ENCODE measurements at regions not wholly inside any gene's neighbourhood (a gene's known extent, or its start where the extent isn't known, plus 50 kb on each side); places are given as distances from the start of the nearest gene placed in this dataset.
"Not testable (repeated sequence)": the region's sequence is repeated elsewhere in the genome, so short reads cannot be mapped to it uniquely, and the experiment has no call there.

DNA sequence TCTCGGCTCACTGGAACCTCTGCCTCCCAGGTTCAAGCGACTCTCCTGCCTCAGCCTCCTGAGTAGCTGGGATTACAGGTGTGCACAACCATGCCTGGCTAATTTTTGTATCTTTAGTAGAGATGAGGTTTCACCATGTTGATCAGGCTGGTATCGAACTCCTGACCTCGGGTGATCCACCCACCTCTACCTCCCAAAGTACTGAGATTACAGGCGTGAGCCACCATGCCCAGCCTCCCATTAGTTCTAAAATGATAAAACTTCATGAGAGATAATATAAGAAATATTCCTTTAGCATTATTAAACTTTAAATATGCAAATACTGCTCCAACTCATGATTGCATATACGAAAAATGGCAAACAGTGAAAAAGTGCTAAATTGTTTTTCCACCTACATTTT is 793.6 kb upstream of the CDH10 start:
- ATAC-seq (replicated peaks in 6 of 8); H3K4me3 ChIP-seq; H3K4me1 ChIP-seq (replicated peaks in 1 of 2); H3K27ac ChIP-seq; in situ Hi-C loops (cut with MboI; ENCODE audit: low pct_unique_long_range_greater_than_20kb in 2 of 9, low sequenced_read_pairs in 9 of 9, unreplicated experiment in 9 of 9): not testable (repeated sequence)
- 24 to 93% (median 82%) methylated on average over 1 to 6 of the region's 6 CpGs; no CpG with 5 or more reads in 1 of the 10 experiments for WGBS, 10 experiments

DNA sequence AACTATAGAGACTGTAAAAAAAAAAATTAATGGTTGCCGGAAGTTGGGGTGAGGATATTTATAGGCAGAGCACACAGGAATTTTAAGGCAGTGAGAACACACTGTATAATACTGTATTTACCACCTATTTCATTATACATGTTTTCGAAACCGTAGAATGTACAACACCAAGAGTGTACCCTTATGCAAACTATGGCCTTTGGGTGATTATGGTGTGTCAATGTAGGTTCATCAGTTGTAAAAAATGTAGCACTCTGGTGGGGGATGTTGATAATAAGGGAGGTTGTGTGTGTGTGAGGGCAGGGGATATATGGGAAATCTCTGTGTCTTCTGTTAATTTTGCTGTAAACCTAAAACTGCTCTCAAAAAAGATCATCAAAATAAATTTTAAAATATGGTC is 791.7 kb upstream of the CDH10 start:
- Histone ChIP-seq H3K4me3 (no peak overlapping the region), H3K4me1 (replicated peaks in 1 of 2) (no peaks in the 10 kb centered on the region), H3K27ac (no peak overlapping the region)
- WGBS, 10 experiments: 39 to 100% (median 90%) methylated on average over 1 to 3 of the region's 3 CpGs; no CpG with 5 or more reads in 1 of the 10 experiments
- no peak for ATAC-seq (replicated peaks in 6 of 8)
- in situ Hi-C loops (cut with MboI; ENCODE audit: low pct_unique_long_range_greater_than_20kb in 2 of 9, low sequenced_read_pairs in 9 of 9, unreplicated experiment in 9 of 9): no loop called here

- in situ Hi-C loops (cut with MboI; ENCODE audit: low pct_unique_long_range_greater_than_20kb in 2 of 9, low sequenced_read_pairs in 9 of 9, unreplicated experiment in 9 of 9): no loop called here
- Histone ChIP-seq H3K4me1 (replicated peaks in 1 of 2) (no peaks in the 10 kb centered on the region), H3K27ac (no peak overlapping the region), H3K4me3 (no peak overlapping the region)
- 33 to 100% (median 100%) methylated on average over 1 of the region's 1 CpG; no CpG with 5 or more reads in 3 of the 10 experiments for WGBS, 10 experiments
- ATAC-seq (replicated peaks in 6 of 8): no peak
Measured at GRCh38 chr5:25435882-25436281, 791.1 kb upstream of the CDH10 start.

- no peak for ATAC-seq (replicated peaks in 6 of 8)
- Histone ChIP-seq H3K4me1 (replicated peaks in 1 of 2) (peaks cover 4 to 6% of the 10 kb centered on the region in 2 donors), H3K27ac (no peak overlapping the region), H3K4me3 (no peak overlapping the region)
- 21 to 100% (median 90%) methylated on average over 1 of the region's 1 CpG; no CpG with 5 or more reads in 1 of the 10 experiments for WGBS, 10 experiments
- in situ Hi-C loops (cut with MboI; ENCODE audit: low pct_unique_long_range_greater_than_20kb in 2 of 9, low sequenced_read_pairs in 9 of 9, unreplicated experiment in 9 of 9): no loop called here
Measured at GRCh38 chr5:25427240-25427639, 782.5 kb upstream of the CDH10 start.

DNA sequence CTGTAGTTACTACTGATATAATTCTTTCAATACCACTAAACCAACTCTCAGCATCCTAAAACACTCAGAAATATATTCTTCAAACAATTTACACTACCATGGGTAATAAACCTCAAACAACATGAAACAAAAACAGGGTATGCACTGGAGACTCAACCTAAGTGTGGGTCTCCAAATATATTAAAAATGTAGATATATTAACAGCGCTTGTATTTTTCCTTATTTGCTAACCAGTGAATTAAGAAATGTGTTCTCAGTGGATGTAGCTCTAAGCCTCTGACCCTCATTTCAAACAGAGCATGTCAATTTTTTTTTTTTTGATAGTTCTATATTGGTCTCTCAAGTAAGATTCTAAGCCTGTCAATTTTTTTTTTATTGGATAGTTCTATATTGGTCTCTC is 778.5 kb upstream of the CDH10 start:
- in situ Hi-C loops (cut with MboI; ENCODE audit: low pct_unique_long_range_greater_than_20kb in 2 of 9, low sequenced_read_pairs in 9 of 9, unreplicated experiment in 9 of 9): no loop called here
- no peak overlapping the region for H3K27ac ChIP-seq
- no peak for ATAC-seq (replicated peaks in 6 of 8)
- 20 to 100% (median 80%) methylated on average over 1 of the region's 1 CpG; no CpG with 5 or more reads in 1 of the 10 experiments for WGBS, 10 experiments
- no peak overlapping the region for H3K4me3 ChIP-seq
- no peaks in the 10 kb centered on the region for H3K4me1 ChIP-seq (replicated peaks in 1 of 2)

DNA sequence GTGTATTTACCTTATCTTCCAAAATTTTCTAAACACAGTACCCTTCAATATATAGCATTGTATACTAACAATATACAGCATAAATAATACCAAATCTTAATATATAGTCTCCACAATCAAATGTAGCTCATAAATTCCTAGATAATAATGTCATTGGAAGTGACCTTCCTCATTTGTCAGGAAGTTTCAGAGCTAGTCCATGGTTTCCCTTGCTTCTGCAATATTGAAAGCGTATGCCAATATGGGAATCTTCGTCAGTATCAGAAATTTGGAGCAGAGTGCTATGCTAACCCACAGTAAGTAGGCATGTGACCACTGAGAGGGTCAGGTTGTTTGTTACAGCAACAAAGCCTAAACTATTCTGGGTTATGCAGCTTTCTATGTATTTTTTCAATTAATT is 774.9 kb upstream of the CDH10 start:
- no peak overlapping the region for H3K27ac ChIP-seq
- H3K4me3 ChIP-seq: no peak overlapping the region
- no peak for ATAC-seq (replicated peaks in 6 of 8)
- in situ Hi-C loops (cut with MboI; ENCODE audit: low pct_unique_long_range_greater_than_20kb in 2 of 9, low sequenced_read_pairs in 9 of 9, unreplicated experiment in 9 of 9): no loop called here
- WGBS, 10 experiments: 0 to 95% (median 90%) methylated on average over 1 to 2 of the region's 2 CpGs; no CpG with 5 or more reads in 4 of the 10 experiments
- H3K4me1 ChIP-seq (replicated peaks in 1 of 2): peaks cover 0 to 3% of the 10 kb centered on the region in 2 donors

GRCh38 chr5:25418978-25419377 is 774.2 kb upstream of the CDH10 start:
- in situ Hi-C loops (cut with MboI; ENCODE audit: low pct_unique_long_range_greater_than_20kb in 2 of 9, low sequenced_read_pairs in 9 of 9, unreplicated experiment in 9 of 9): no loop called here
- no peak for ATAC-seq (replicated peaks in 6 of 8)

DNA sequence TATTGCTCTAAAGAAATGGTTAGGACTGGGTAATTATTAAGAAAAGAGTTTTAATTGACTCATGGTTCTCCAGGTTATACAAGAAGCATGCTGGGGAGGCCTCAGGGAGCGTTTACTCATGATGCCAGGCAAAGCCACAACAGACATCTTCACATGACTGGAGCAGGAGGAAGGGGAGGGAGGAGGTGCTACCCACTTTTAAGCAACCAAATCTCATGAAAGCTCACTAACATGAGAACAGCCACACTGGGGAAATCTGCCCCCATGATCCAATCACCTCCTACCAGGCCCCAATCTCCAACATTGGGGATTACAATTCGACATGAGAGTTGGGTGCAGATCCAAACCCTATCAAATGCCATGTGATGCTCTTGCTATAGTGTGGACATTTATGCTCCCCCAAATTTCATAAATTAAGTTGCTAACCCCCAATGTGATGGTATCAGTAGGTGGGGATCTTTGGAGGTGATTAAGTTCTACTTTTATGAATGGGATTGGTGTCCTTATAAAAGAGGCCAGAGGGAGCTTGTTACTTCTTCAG is 773.6 kb upstream of the CDH10 start:
- Histone ChIP-seq H3K4me1 (replicated peaks in 1 of 2) (peaks cover 0 to 6% of the 10 kb centered on the region in 2 donors), H3K27ac (no peak overlapping the region), H3K4me3 (no peak overlapping the region)
- 0 to 100% (median 60%) methylated on average over 1 of the region's 2 CpGs; no CpG with 5 or more reads in 7 of the 10 experiments for WGBS, 10 experiments
- ATAC-seq (replicated peaks in 6 of 8): no peak
- in situ Hi-C loops (cut with MboI; ENCODE audit: low pct_unique_long_range_greater_than_20kb in 2 of 9, low sequenced_read_pairs in 9 of 9, unreplicated experiment in 9 of 9): no loop called here

More at GRCh38 chr5:25418978-25419377, 774.2 kb upstream of the CDH10 start:
- Histone ChIP-seq H3K4me1 (replicated peaks in 1 of 2) (peaks cover 0 to 6% of the 10 kb centered on the region in 2 donors), H3K4me3 (no peak overlapping the region), H3K27ac (no peak overlapping the region)
- 6 to 96% (median 82%) methylated on average over 1 to 3 of the region's 3 CpGs for WGBS, 10 experiments

DNA sequence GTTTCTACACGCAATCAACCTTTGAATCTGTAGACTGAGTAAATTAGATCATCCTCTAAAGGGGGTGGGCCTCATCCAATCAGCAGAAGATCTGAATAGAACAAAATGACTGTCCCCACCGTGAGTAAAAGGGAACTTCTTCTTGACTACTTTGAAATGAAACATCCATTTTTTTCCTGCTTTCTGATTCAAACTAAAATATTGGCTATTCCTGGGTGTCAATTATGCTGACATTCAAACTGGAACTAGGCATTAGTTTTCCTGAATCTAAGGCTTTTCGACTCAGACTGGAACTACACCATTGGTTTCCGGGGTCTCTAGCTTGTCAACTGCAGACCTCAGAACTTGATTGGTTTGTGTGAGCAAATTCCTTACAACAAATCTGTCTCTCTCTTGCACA is 772.2 kb upstream of the CDH10 start:
- WGBS, 10 experiments: 7 to 100% (median 79%) methylated on average over 1 to 4 of the region's 4 CpGs
- ATAC-seq (replicated peaks in 6 of 8): no peak
- Histone ChIP-seq H3K4me1 (replicated peaks in 1 of 2) (peaks cover 0 to 6% of the 10 kb centered on the region in 2 donors), H3K4me3 (no peak overlapping the region), H3K27ac (no peak overlapping the region)
- in situ Hi-C loops (cut with MboI; ENCODE audit: low pct_unique_long_range_greater_than_20kb in 2 of 9, low sequenced_read_pairs in 9 of 9, unreplicated experiment in 9 of 9): no loop called here

- in situ Hi-C loops (cut with MboI; ENCODE audit: low pct_unique_long_range_greater_than_20kb in 2 of 9, low sequenced_read_pairs in 9 of 9, unreplicated experiment in 9 of 9): no loop called here
- ATAC-seq (replicated peaks in 6 of 8): no peak
Measured at GRCh38 chr5:25415970-25416369, 771.2 kb upstream of the CDH10 start.

GRCh38 chr5:25414742-25415141 is 770.0 kb upstream of the CDH10 start:
- peak in 3 of 8 experiments; percentile 44 to 68 (median 61) for ATAC-seq (replicated peaks in 6 of 8)
- Histone ChIP-seq H3K4me3 (no peak overlapping the region), H3K4me1 (replicated peaks in 1 of 2) (peaks cover 0 to 6% of the 10 kb centered on the region in 2 donors), H3K27ac (no peak overlapping the region)
- in situ Hi-C loops (cut with MboI; ENCODE audit: low pct_unique_long_range_greater_than_20kb in 2 of 9, low sequenced_read_pairs in 9 of 9, unreplicated experiment in 9 of 9): no loop called here
- 17 to 74% (median 57%) methylated on average over 3 to 6 of the region's 6 CpGs for WGBS, 10 experiments

More at GRCh38 chr5:25415970-25416369, 771.2 kb upstream of the CDH10 start:
- H3K27ac ChIP-seq: no peak overlapping the region
- no peak overlapping the region for H3K4me3 ChIP-seq
- 27 to 100% (median 94%) methylated on average over 1 to 8 of the region's 8 CpGs; no CpG with 5 or more reads in 1 of the 10 experiments for WGBS, 10 experiments
- peaks cover 0 to 6% of the 10 kb centered on the region in 2 donors for H3K4me1 ChIP-seq (replicated peaks in 1 of 2)

- H3K27ac ChIP-seq: no peak overlapping the region
- peaks cover 0 to 6% of the 10 kb centered on the region in 2 donors for H3K4me1 ChIP-seq (replicated peaks in 1 of 2)
- in situ Hi-C loops (cut with MboI; ENCODE audit: low pct_unique_long_range_greater_than_20kb in 2 of 9, low sequenced_read_pairs in 9 of 9, unreplicated experiment in 9 of 9): no loop called here
- H3K4me3 ChIP-seq: no peak overlapping the region
- ATAC-seq (replicated peaks in 6 of 8): no peak
- 0 to 100% (median 61%) methylated on average over 1 to 2 of the region's 2 CpGs; no CpG with 5 or more reads in 2 of the 10 experiments for WGBS, 10 experiments
Measured at GRCh38 chr5:25412116-25412661, 767.4 kb upstream of the CDH10 start.

DNA sequence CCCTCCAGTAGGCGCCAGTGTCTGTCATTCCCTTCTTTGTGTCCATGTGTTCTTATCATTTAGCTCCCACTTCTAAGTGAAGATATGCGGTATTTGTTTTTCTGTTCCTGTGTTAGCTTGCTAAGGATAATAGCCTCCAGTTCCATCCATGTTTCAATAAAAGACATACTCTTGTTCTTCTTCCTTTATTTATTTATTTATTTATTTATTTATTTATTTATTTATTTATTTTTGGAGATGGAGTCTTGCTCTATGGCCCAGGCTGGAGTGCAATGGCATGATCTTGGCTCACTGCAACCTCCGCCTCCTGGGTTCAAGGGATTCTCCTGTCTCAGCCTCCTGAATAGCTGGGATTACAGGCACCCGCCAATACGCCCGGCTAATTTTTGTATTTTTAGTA is 762.6 kb upstream of the CDH10 start:
- H3K4me1 ChIP-seq (replicated peaks in 1 of 2); ATAC-seq (replicated peaks in 6 of 8); H3K27ac ChIP-seq; in situ Hi-C loops (cut with MboI; ENCODE audit: low pct_unique_long_range_greater_than_20kb in 2 of 9, low sequenced_read_pairs in 9 of 9, unreplicated experiment in 9 of 9); H3K4me3 ChIP-seq: not testable (repeated sequence)
- 58 to 100% (median 90%) methylated on average over 1 to 5 of the region's 6 CpGs for whole genome bisulfite sequencing, 10 experiments

- no peaks in the 10 kb centered on the region for H3K4me1 ChIP-seq (replicated peaks in 1 of 2)
- H3K27ac ChIP-seq: no peak overlapping the region
- 50 to 88% (median 80%) methylated on average over 1 of the region's 1 CpG; no CpG with 5 or more reads in 3 of the 10 experiments for WGBS, 10 experiments
- H3K4me3 ChIP-seq: no peak overlapping the region
- in situ Hi-C loops (cut with MboI; ENCODE audit: low pct_unique_long_range_greater_than_20kb in 2 of 9, low sequenced_read_pairs in 9 of 9, unreplicated experiment in 9 of 9): no loop called here
- peak in 1 of 8 experiments; percentile 61 for ATAC-seq (replicated peaks in 6 of 8)
Measured at GRCh38 chr5:25405850-25406249, 761.1 kb upstream of the CDH10 start.

All from motor neuron (in vitro differentiated cells).